ENCODE measurements at regions not wholly inside any gene's neighbourhood (a gene's known extent, or its start where the extent isn't known, plus 50 kb on each side); places are given as distances from the start of the nearest gene placed in this dataset.
"Not testable (repeated sequence)": the region's sequence is repeated elsewhere in the genome, so short reads cannot be mapped to it uniquely, and the experiment has no call there.

DNA sequence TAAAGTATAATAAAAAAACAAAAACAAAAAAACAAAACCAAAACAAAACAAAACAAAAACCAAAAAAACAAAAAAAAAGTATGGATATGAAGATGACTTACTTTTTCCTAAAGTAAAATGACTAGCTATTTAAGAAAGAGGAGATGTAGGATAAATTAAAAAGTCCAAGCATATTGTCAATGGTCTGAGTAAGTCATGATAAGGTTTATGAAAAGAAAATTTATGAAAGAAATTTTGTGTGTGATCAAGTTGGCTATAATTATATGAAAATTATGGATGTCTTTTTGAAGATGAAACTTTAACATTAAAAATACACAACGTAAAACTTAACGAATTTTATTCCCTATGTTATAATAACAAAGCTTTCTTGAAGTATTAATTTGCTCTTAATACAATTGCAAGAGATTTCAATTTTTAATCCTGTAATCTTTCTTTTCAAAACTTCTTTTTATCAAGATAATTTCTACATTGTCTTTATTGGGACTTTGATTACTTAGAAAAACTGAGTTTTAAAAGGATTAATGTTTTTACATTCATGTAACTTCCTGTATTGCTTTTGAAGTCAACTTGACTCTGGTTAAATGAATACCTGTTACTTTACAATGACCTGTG is 200.9 kb upstream of the IVNS1ABP start:
- DNase-seq (ENCODE audit: low spot score) (no peak), FAIRE-seq (no peak), ATAC-seq (no peak)
- H2AFZ ChIP-seq (ENCODE audit: low read length) = no peak overlapping the region
- in situ Hi-C loops (cut with HindIII; ENCODE audit: extremely low pct_ligation_motif_present, low pct_unique_long_range_greater_than_20kb) (no loop called here), intact Hi-C loops (cut with micrococcal nuclease; ENCODE audit: unreplicated experiment) (no loop called here)
- no peak overlapping the region for H3K9ac ChIP-seq (ENCODE audit: insufficient read depth, low read depth, low read length)
- H3K4me3 ChIP-seq (replicated peaks in 1 of 3; ENCODE audit: insufficient read depth in 1 of 3, low read depth in 2 of 3, low read length in 3 of 3) = no peak overlapping the region
- H3K27ac ChIP-seq (ENCODE audit: extremely low read length, insufficient read depth, low read length) = no peak overlapping the region
- no peak overlapping the region for H3K4me2 ChIP-seq (ENCODE audit: low read depth, low read length)
- POLR2A ChIA-PET = no interaction called here
- H3K79me2 ChIP-seq (ENCODE audit: insufficient read depth, low read length) = no peaks in the 10 kb centered on the region
- TF ChIP-seq, protein P1, sequence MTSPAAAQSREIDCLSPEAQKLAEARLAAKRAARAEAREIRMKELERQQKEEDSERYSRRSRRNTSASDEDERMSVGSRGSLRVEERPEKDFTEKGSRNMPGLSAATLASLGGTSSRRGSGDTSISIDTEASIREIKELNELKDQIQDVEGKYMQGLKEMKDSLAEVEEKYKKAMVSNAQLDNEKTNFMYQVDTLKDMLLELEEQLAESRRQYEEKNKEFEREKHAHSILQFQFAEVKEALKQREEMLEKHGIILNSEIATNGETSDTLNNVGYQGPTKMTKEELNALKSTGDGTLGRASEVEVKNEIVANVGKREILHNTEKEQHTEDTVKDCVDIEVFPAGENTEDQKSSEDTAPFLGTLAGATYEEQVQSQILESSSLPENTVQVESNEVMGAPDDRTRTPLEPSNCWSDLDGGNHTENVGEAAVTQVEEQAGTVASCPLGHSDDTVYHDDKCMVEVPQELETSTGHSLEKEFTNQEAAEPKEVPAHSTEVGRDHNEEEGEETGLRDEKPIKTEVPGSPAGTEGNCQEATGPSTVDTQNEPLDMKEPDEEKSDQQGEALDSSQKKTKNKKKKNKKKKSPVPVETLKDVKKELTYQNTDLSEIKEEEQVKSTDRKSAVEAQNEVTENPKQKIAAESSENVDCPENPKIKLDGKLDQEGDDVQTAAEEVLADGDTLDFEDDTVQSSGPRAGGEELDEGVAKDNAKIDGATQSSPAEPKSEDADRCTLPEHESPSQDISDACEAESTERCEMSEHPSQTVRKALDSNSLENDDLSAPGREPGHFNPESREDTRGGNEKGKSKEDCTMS (CRISPR knock-in tag; conservative IDR thresholded peaks at IDR 0.05) = no peak
- peak; percentile 62 for TF ChIP-seq ZFP36 (IDR thresholded peaks at IDR 0.05; ENCODE audit: borderline replicate concordance, low read depth, low read length, partially characterized antibody)
- no peaks in the 10 kb centered on the region for H3K27me3 ChIP-seq (ENCODE audit: control insufficient read depth in 1 of 2, insufficient read depth in 2 of 2, low read length in 2 of 2)
- CTCF ChIA-PET (ENCODE audit: low intra/inter-chr PET ratio, low total read pairs) = no interaction called here
- H3K9me3 ChIP-seq (ENCODE audit: low read length) = peaks cover 38% of the 10 kb centered on the region
- H4K20me1 ChIP-seq (ENCODE audit: insufficient read depth, low read length) = no peaks in the 10 kb centered on the region
- no peaks in the 10 kb centered on the region for H3K4me1 ChIP-seq (ENCODE audit: insufficient read depth, low read length)
- no TSS peak for BruUV-seq (replicated peaks)
- WGBS (ENCODE audit: low lambda C conversion rate) = 1% methylated on average over 2 of the region's 2 CpGs
- H3K36me3 ChIP-seq (replicated peaks in 1 of 2; ENCODE audit: control insufficient read depth in 1 of 2, insufficient read depth in 2 of 2, low read length in 2 of 2) = no peaks in the 10 kb centered on the region

DNA sequence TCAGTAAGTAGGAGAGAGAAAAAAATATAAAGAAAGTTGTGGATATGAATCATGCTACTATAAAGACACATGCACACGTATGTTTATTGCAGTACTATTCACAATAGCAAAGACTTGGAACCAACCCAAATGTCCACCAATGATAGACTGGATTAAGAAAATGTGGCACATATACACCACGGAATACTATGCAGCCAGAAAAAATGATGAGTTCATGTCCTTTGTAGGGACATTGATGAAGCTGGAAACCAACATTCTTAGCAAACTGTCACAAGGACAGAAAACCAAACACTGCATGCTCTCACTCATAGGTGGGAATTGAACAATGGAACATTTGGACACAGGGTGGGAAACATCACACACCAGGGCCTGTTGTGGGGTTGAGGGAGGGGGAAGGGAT is 200.3 kb upstream of the IVNS1ABP start:
- H3K9me3 ChIP-seq (ENCODE audit: low read length) = peaks cover 34% of the 10 kb centered on the region
- H3K4me2 ChIP-seq (ENCODE audit: low read depth, low read length); FAIRE-seq; H2AFZ ChIP-seq (ENCODE audit: low read length); H4K20me1 ChIP-seq (ENCODE audit: insufficient read depth, low read length); H3K9ac ChIP-seq (ENCODE audit: insufficient read depth, low read depth, low read length); intact Hi-C loops (cut with micrococcal nuclease; ENCODE audit: unreplicated experiment); H3K27me3 ChIP-seq (ENCODE audit: control insufficient read depth in 1 of 2, insufficient read depth in 2 of 2, low read length in 2 of 2); POLR2A ChIA-PET; ATAC-seq; DNase-seq (ENCODE audit: low spot score); in situ Hi-C loops (cut with HindIII; ENCODE audit: extremely low pct_ligation_motif_present, low pct_unique_long_range_greater_than_20kb); CTCF ChIA-PET (ENCODE audit: low intra/inter-chr PET ratio, low total read pairs); H3K79me2 ChIP-seq (ENCODE audit: insufficient read depth, low read length); H3K36me3 ChIP-seq (replicated peaks in 1 of 2; ENCODE audit: control insufficient read depth in 1 of 2, insufficient read depth in 2 of 2, low read length in 2 of 2); H3K27ac ChIP-seq (ENCODE audit: extremely low read length, insufficient read depth, low read length); H3K4me3 ChIP-seq (replicated peaks in 1 of 3; ENCODE audit: insufficient read depth in 1 of 3, low read depth in 2 of 3, low read length in 3 of 3); H3K4me1 ChIP-seq (ENCODE audit: insufficient read depth, low read length); BruUV-seq (replicated peaks): not testable (repeated sequence)
- 17% methylated on average over 2 of the region's 2 CpGs for WGBS (ENCODE audit: low lambda C conversion rate)
